ENCODE measurements at regions not wholly inside any gene's neighbourhood (a gene's known extent, or its start where the extent isn't known, plus 50 kb on each side); places are given as distances from the start of the nearest gene placed in this dataset.

GRCh38 chr1:238199325-238199724 lies 308.6 kb upstream of the ZP4 start:
- no peaks in the 10 kb centered on the region for H3F3A ChIP-seq (ENCODE audit: insufficient read depth, low read depth)
- ChIA-PET CTCF (no interaction called here), POLR2A (ENCODE audit: unreplicated experiment) (no interaction called here)
- H3K27me3 ChIP-seq (ENCODE audit: insufficient read depth, low read depth), result no peaks in the 10 kb centered on the region
- H3K27ac ChIP-seq, result no peak overlapping the region
- no peaks in the 10 kb centered on the region for H3K9me3 ChIP-seq (ENCODE audit: insufficient read depth, low read depth)
- no peaks in the 10 kb centered on the region for H3K79me2 ChIP-seq (ENCODE audit: low read depth)
- TF ChIP-seq CTCF (conservative IDR thresholded peaks at IDR 0.05), result no peak
- TF ChIP-seq EZH2 (IDR thresholded peaks at IDR 0.05; ENCODE audit: low read depth), result no peak
- no peaks in the 10 kb centered on the region for H4K20me1 ChIP-seq (ENCODE audit: insufficient read depth)
- BruUV-seq (replicated peaks), result no TSS peak
- no peaks in the 10 kb centered on the region for H3K4me1 ChIP-seq (replicated peaks; ENCODE audit: insufficient read depth)
- no peaks in the 10 kb centered on the region for H3K36me3 ChIP-seq (ENCODE audit: low read depth)
- no peak overlapping the region for H2AFZ ChIP-seq
- H3K9me2 ChIP-seq (ENCODE audit: insufficient read depth), result 0 out of 2 replicates have a peak, but pooled peaks cover 4% of the 10 kb centered on the region
- no peak for DNase-seq
- H3K4me2 ChIP-seq, result no peak overlapping the region
- no peak overlapping the region for H3K4me3 ChIP-seq
- intact Hi-C loops (cut with micrococcal nuclease; ENCODE audit: unreplicated experiment), result no loop called here

GRCh38 chr1:238196516-238196915 lies 305.8 kb upstream of the ZP4 start:
- H3K36me3 ChIP-seq (ENCODE audit: low read depth), result no peaks in the 10 kb centered on the region
- no peak overlapping the region for H3K4me3 ChIP-seq
- intact Hi-C loops (cut with micrococcal nuclease; ENCODE audit: unreplicated experiment), result no loop called here
- POLR2A ChIA-PET (ENCODE audit: unreplicated experiment), result no interaction called here
- CTCF ChIA-PET, result no interaction called here
- no peak overlapping the region for H3K4me2 ChIP-seq
- no peaks in the 10 kb centered on the region for H3K27me3 ChIP-seq (ENCODE audit: insufficient read depth, low read depth)
- H3K9me3 ChIP-seq (ENCODE audit: insufficient read depth, low read depth), result no peaks in the 10 kb centered on the region
- no peaks in the 10 kb centered on the region for H4K20me1 ChIP-seq (ENCODE audit: insufficient read depth)
- TF ChIP-seq CTCF (conservative IDR thresholded peaks at IDR 0.05) (no peak), EZH2 (IDR thresholded peaks at IDR 0.05; ENCODE audit: low read depth) (no peak)
- no peak for DNase-seq
- H3F3A ChIP-seq (ENCODE audit: insufficient read depth, low read depth), result no peaks in the 10 kb centered on the region
- BruUV-seq (replicated peaks), result no TSS peak
- H3K4me1 ChIP-seq (replicated peaks; ENCODE audit: insufficient read depth), result no peaks in the 10 kb centered on the region
- 0 out of 2 replicates have a peak, but pooled peaks cover under 1% of the 10 kb centered on the region for H3K9me2 ChIP-seq (ENCODE audit: insufficient read depth)
- no peak overlapping the region for H2AFZ ChIP-seq
- no peak overlapping the region for H3K27ac ChIP-seq
- no peaks in the 10 kb centered on the region for H3K79me2 ChIP-seq (ENCODE audit: low read depth)

GRCh38 chr1:238191170-238191569 lies 300.4 kb upstream of the ZP4 start:
- Histone ChIP-seq H3K36me3 (ENCODE audit: low read depth) (no peaks in the 10 kb centered on the region), H2AFZ (no peak overlapping the region), H3K9me3 (ENCODE audit: insufficient read depth, low read depth) (no peaks in the 10 kb centered on the region), H3K4me3 (no peak overlapping the region), H3K4me2 (no peak overlapping the region), H3K27me3 (ENCODE audit: insufficient read depth, low read depth) (no peaks in the 10 kb centered on the region), H3K27ac (no peak overlapping the region), H3K4me1 (replicated peaks; ENCODE audit: insufficient read depth) (no peaks in the 10 kb centered on the region), H3K9me2 (ENCODE audit: insufficient read depth) (no peaks in the 10 kb centered on the region), H4K20me1 (ENCODE audit: insufficient read depth) (no peaks in the 10 kb centered on the region), H3F3A (ENCODE audit: insufficient read depth, low read depth) (no peaks in the 10 kb centered on the region), H3K79me2 (ENCODE audit: low read depth) (no peaks in the 10 kb centered on the region)
- ChIA-PET CTCF (no interaction called here), POLR2A (ENCODE audit: unreplicated experiment) (no interaction called here)
- TF ChIP-seq EZH2 (IDR thresholded peaks at IDR 0.05; ENCODE audit: low read depth), result no peak
- no peak for TF ChIP-seq CTCF (conservative IDR thresholded peaks at IDR 0.05)
- intact Hi-C loops (cut with micrococcal nuclease; ENCODE audit: unreplicated experiment), result no loop called here
- DNase-seq, result no peak
- BruUV-seq (replicated peaks), result no TSS peak
